ENCODE measurements at regions not wholly inside any gene's neighbourhood (a gene's known extent, or its start where the extent isn't known, plus 50 kb on each side); places are given as distances from the start of the nearest gene placed in this dataset.

- no peak for TF ChIP-seq ZNF462 (CRISPR knock-in tag; IDR thresholded peaks at IDR 0.05)
- TF ChIP-seq NANOG (IDR thresholded peaks at IDR 0.05; ENCODE audit: borderline replicate concordance) = no peak
- TF ChIP-seq EZH2phosphoT487 (IDR thresholded peaks at IDR 0.05; ENCODE audit: unreplicated experiment) = no peak
- no peak for TF ChIP-seq JUNB (IDR thresholded peaks at IDR 0.05; ENCODE audit: unreplicated experiment)
- no peak for TF ChIP-seq POLR2AphosphoS5 (IDR thresholded peaks at IDR 0.05; ENCODE audit: low read depth)
- TF ChIP-seq ZNF331 (CRISPR knock-in tag; IDR thresholded peaks at IDR 0.05; ENCODE audit: low read depth) = no peak
These were observed 214.8 kb upstream of the CEP162 start (continued) for GRCh38 chr6:84442208-84442607.

- Mint-ChIP-seq H3K27ac (no peak overlapping the region), H3K36me3 (ENCODE audit: low read depth) (no peaks in the 10 kb centered on the region), H3K4me1 (no peaks in the 10 kb centered on the region), H3K9me3 (no peaks in the 10 kb centered on the region), H3K4me3 (no peak overlapping the region), H3K27me3 (ENCODE audit: insufficient read depth, low read depth, poor library complexity) (peaks cover 4% of the 10 kb centered on the region)
- ATAC-seq = no peak
- Histone ChIP-seq H3K9me2 (ENCODE audit: insufficient read depth) (no peaks in the 10 kb centered on the region), H3K36me3 (ENCODE audit: insufficient read depth) (no peaks in the 10 kb centered on the region), H3K4me2 (no peak overlapping the region), H3K79me2 (replicated peaks; ENCODE audit: insufficient read depth) (no peaks in the 10 kb centered on the region), H3F3A (replicated peaks; ENCODE audit: low read depth) (no peaks in the 10 kb centered on the region), H4K20me1 (replicated peaks; ENCODE audit: insufficient read depth) (no peaks in the 10 kb centered on the region), H3K27me3 (ENCODE audit: insufficient read depth) (no peaks in the 10 kb centered on the region), H3K4me3 (no peak overlapping the region), H2AFZ (no peak overlapping the region), H3K27ac (ENCODE audit: low read depth) (no peak overlapping the region), H3K4me1 (ENCODE audit: insufficient read depth) (no peaks in the 10 kb centered on the region)
- TF ChIP-seq STAT1 (IDR thresholded peaks at IDR 0.05; ENCODE audit: unreplicated experiment) (no peak), JUNB (IDR thresholded peaks at IDR 0.05; ENCODE audit: unreplicated experiment) (no peak), ZNF114 (CRISPR knock-in tag; IDR thresholded peaks at IDR 0.05) (no peak)
- DNase-seq (ENCODE audit: low spot score) = no peak
These were observed 214.0 kb upstream of the CEP162 start for GRCh38 chr6:84441456-84441855.
